Myocyte (in vitro differentiated cells): ENCODE measurements at regions not wholly inside any gene's neighbourhood (a gene's known extent, or its start where the extent isn't known, plus 50 kb on each side); places are given as distances from the start of the nearest gene placed in this dataset.
"Not testable (repeated sequence)": the region's sequence is repeated elsewhere in the genome, so short reads cannot be mapped to it uniquely, and the experiment has no call there.

ENCODE experiments used
- DNase-seq: peaks from one replicate; pipeline ENCODE4 v3.0.0-alpha.2; 2012; ENCODE audit warnings: low read depth

GRCh38 chr15:79602731-79603130, 170.6 kb downstream of the MINAR1 start:
- peak; percentile 54 for DNase-seq

- DNase-seq, result no peak
Measured at GRCh38 chr15:79606831-79607355, 174.8 kb downstream of the MINAR1 start.

- DNase-seq, result no peak
Measured at GRCh38 chr15:79608066-79608864, 176.1 kb downstream of the MINAR1 start.

- no peak for DNase-seq
Measured at GRCh38 chr15:79609506-79609905, 177.4 kb downstream of the MINAR1 start.

- DNase-seq, result no peak
Measured at GRCh38 chr15:79610021-79610420, 177.9 kb downstream of the MINAR1 start.

- peak; percentile 28 for DNase-seq
Measured at GRCh38 chr15:79615754-79616153, 183.6 kb downstream of the MINAR1 start.

- DNase-seq, result no peak
Measured at GRCh38 chr15:79617071-79617470, 184.9 kb downstream of the MINAR1 start.

- no peak for DNase-seq
Measured at GRCh38 chr15:79620112-79620857, 188.1 kb downstream of the MINAR1 start.

- DNase-seq, result not testable (repeated sequence)
Measured at GRCh38 chr15:79621805-79622204, 189.7 kb downstream of the MINAR1 start.

- DNase-seq, result no peak
Measured at GRCh38 chr15:79623488-79623887, 191.4 kb downstream of the MINAR1 start.

- DNase-seq, result peak; percentile 93
Measured at GRCh38 chr15:79629687-79630086, 197.6 kb downstream of the MINAR1 start.

GRCh38 chr15:79632457-79632856, 200.3 kb downstream of the MINAR1 start:
- no peak for DNase-seq

GRCh38 chr15:79635149-79635771, 203.1 kb downstream of the MINAR1 start:
- DNase-seq, result no peak

GRCh38 chr15:79635897-79636561, 203.9 kb downstream of the MINAR1 start:
- DNase-seq, result peak; percentile 29

- DNase-seq, result peak; percentile 89
Measured at GRCh38 chr15:79640206-79640605, 208.1 kb downstream of the MINAR1 start.

- DNase-seq, result no peak
Measured at GRCh38 chr15:79641841-79642240, 209.7 kb downstream of the MINAR1 start.

- no peak for DNase-seq
Measured at GRCh38 chr15:79643393-79643792, 211.3 kb downstream of the MINAR1 start.

GRCh38 chr15:79644091-79644490, 212.0 kb downstream of the MINAR1 start:
- peak; percentile 58 for DNase-seq

- DNase-seq, result not testable (repeated sequence)
Measured at GRCh38 chr15:79652972-79653371, 220.8 kb downstream of the MINAR1 start.

- no peak for DNase-seq
Measured at GRCh38 chr15:79653533-79653932, 221.4 kb downstream of the MINAR1 start.
